Panc1 (cell line): ENCODE measurements at regions not wholly inside any gene's neighbourhood (a gene's known extent, or its start where the extent isn't known, plus 50 kb on each side); places are given as distances from the start of the nearest gene placed in this dataset.

ENCODE experiments used
- CTCF ChIP-seq: fragments of 450-650 bp; IDR thresholded peaks from 2 replicates; pipeline ENCODE4 v1.5.1; 2017; ENCODE audit warnings: mild to moderate bottlenecking
- POLR2AphosphoS5 ChIP-seq: IDR thresholded peaks from 2 replicates; pipeline ENCODE4 v1.6.1; 2012; ENCODE audit warnings: mild to moderate bottlenecking, low read depth, low read length, moderate library complexity
- SIN3A ChIP-seq: IDR thresholded peaks from 2 replicates; pipeline ENCODE4 v1.6.1; 2012; ENCODE audit warnings: low read depth, mild to moderate bottlenecking, low read length, moderate library complexity, borderline replicate concordance; ENCODE audit not compliant: insufficient read depth
- TF ChIP-seq, protein P1 (sequence below), 2 experiments: IDR thresholded peaks; 2 replicates each; pipeline ENCODE4 v1.6.1; 2011 to 2012; ENCODE audit warnings: low read depth in 2 of 2, control low read depth in 1 of 2, low read length in 1 of 2, mild to moderate bottlenecking in 1 of 2, moderate library complexity in 1 of 2; ENCODE audit not compliant: insufficient read depth in 1 of 2

- TF ChIP-seq POLR2AphosphoS5: no peak
- TF ChIP-seq CTCF: no peak
- TF ChIP-seq, protein P1, sequence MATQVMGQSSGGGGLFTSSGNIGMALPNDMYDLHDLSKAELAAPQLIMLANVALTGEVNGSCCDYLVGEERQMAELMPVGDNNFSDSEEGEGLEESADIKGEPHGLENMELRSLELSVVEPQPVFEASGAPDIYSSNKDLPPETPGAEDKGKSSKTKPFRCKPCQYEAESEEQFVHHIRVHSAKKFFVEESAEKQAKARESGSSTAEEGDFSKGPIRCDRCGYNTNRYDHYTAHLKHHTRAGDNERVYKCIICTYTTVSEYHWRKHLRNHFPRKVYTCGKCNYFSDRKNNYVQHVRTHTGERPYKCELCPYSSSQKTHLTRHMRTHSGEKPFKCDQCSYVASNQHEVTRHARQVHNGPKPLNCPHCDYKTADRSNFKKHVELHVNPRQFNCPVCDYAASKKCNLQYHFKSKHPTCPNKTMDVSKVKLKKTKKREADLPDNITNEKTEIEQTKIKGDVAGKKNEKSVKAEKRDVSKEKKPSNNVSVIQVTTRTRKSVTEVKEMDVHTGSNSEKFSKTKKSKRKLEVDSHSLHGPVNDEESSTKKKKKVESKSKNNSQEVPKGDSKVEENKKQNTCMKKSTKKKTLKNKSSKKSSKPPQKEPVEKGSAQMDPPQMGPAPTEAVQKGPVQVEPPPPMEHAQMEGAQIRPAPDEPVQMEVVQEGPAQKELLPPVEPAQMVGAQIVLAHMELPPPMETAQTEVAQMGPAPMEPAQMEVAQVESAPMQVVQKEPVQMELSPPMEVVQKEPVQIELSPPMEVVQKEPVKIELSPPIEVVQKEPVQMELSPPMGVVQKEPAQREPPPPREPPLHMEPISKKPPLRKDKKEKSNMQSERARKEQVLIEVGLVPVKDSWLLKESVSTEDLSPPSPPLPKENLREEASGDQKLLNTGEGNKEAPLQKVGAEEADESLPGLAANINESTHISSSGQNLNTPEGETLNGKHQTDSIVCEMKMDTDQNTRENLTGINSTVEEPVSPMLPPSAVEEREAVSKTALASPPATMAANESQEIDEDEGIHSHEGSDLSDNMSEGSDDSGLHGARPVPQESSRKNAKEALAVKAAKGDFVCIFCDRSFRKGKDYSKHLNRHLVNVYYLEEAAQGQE (IDR thresholded peaks at IDR 0.05; ENCODE audit: insufficient read depth in 1 of 2, low read depth in 2 of 2, low read length in 1 of 2): no peak
- TF ChIP-seq SIN3A: no peak
These were observed 71.2 kb upstream of the SEC11C start for GRCh38 chr18:59068276-59069071.
